SK-N-SH treated with all-trans-retinoic acid at 6 μM for 48 hours (cell line): ENCODE measurements at regions not wholly inside any gene's neighbourhood (a gene's known extent, or its start where the extent isn't known, plus 50 kb on each side); places are given as distances from the start of the nearest gene placed in this dataset.

Experiments
- ATAC-seq: fragments of 200-7000 bp; cut with Tn5 transposase; 3 replicates; pipeline ENCODE4 v1.9.1; 2020; ENCODE audit warnings: mild to moderate bottlenecking, moderate library complexity
- ARNTL ChIP-seq: fragments of 450-650 bp; formaldehyde crosslinking; IDR thresholded peaks from 2 replicates; pipeline ENCODE4 v1.5.0; 2020; ENCODE audit warnings: low read depth, mild to moderate bottlenecking, moderate library complexity, borderline replicate concordance
- BACH2 ChIP-seq: fragments of 250-450 bp; sonication (Bioruptor Pico); IDR thresholded peaks from 2 replicates; pipeline ENCODE4 v1.9.0; 2021; ENCODE audit warnings: mild to moderate bottlenecking, borderline replicate concordance
- CSDC2 ChIP-seq: fragments of 250-450 bp; sonication (Bioruptor Pico); IDR thresholded peaks from 2 replicates; pipeline ENCODE4 v1.5.0; 2020; ENCODE audit warnings: mild to moderate bottlenecking, moderate library complexity
- ESRRG ChIP-seq: fragments of 250-450 bp; sonication (Bioruptor Pico); IDR thresholded peaks from 2 replicates; pipeline ENCODE4 v1.6.1; 2021; ENCODE audit warnings: mild to moderate bottlenecking
- GLIS3 ChIP-seq: fragments of 250-450 bp; sonication (Bioruptor Pico); IDR thresholded peaks from 2 replicates; pipeline ENCODE4 v1.5.0; 2020; ENCODE audit warnings: mild to moderate bottlenecking, moderate library complexity
- ISL1 ChIP-seq: fragments of 250-450 bp; sonication (Bioruptor Pico); IDR thresholded peaks from 2 replicates; pipeline ENCODE4 v2.1.2; 2022; ENCODE audit warnings: mild to moderate bottlenecking, moderate library complexity
- PPARA ChIP-seq: fragments of 250-450 bp; sonication (Bioruptor Pico); IDR thresholded peaks from 2 replicates; pipeline ENCODE4 v1.5.0; 2020; ENCODE audit warnings: mild to moderate bottlenecking, borderline replicate concordance
- SNAI2 ChIP-seq: fragments of 250-450 bp; sonication (Bioruptor Pico); IDR thresholded peaks from 2 replicates; pipeline ENCODE4 v1.5.0; 2020; ENCODE audit warnings: mild to moderate bottlenecking, moderate library complexity
- ZFP3 ChIP-seq: fragments of 250-450 bp; sonication (Bioruptor Pico); IDR thresholded peaks from 2 replicates; pipeline ENCODE4 v1.5.0; 2020; ENCODE audit warnings: mild to moderate bottlenecking, moderate library complexity
- ZFP30 ChIP-seq: fragments of 450-650 bp; formaldehyde crosslinking; IDR thresholded peaks from 2 replicates; pipeline ENCODE4 v1.5.0; 2022; ENCODE audit warnings: mild to moderate bottlenecking, moderate library complexity
- ZNF70 ChIP-seq: fragments of 450-650 bp; formaldehyde crosslinking; IDR thresholded peaks from 2 replicates; pipeline ENCODE4 v1.5.0; 2020; ENCODE audit warnings: mild to moderate bottlenecking, moderate library complexity
- ZNF8 ChIP-seq: fragments of 450-650 bp; formaldehyde crosslinking; IDR thresholded peaks from 2 replicates; pipeline ENCODE4 v1.5.0; 2020; ENCODE audit warnings: mild to moderate bottlenecking, moderate library complexity
- TF ChIP-seq, protein P1 (sequence below): fragments of 250-450 bp; sonication (Bioruptor Pico); IDR thresholded peaks from 2 replicates; pipeline ENCODE4 v1.5.1; 2021; ENCODE audit warnings: mild to moderate bottlenecking, moderate library complexity
- TF ChIP-seq, protein P2 (sequence below): fragments of 250-450 bp; sonication (Bioruptor Pico); IDR thresholded peaks from 2 replicates; pipeline ENCODE4 v1.8.0; 2020; ENCODE audit warnings: mild to moderate bottlenecking, moderate library complexity, borderline replicate concordance
- TF ChIP-seq, protein P3 (sequence below): fragments of 250-450 bp; sonication (Bioruptor Pico); IDR thresholded peaks from 2 replicates; pipeline ENCODE4 v1.5.1; 2020; ENCODE audit warnings: low read depth, mild to moderate bottlenecking, moderate library complexity
- TF ChIP-seq, protein P4 (sequence below): fragments of 250-450 bp; sonication (Bioruptor Pico); IDR thresholded peaks from 2 replicates; pipeline ENCODE4 v1.5.0; 2020; ENCODE audit warnings: mild to moderate bottlenecking, moderate library complexity
- TF ChIP-seq, protein P5 (sequence below): fragments of 250-450 bp; sonication (Bioruptor Pico); IDR thresholded peaks from 2 replicates; pipeline ENCODE4 v1.8.0; 2021; ENCODE audit warnings: low read depth, mild to moderate bottlenecking, moderate library complexity, borderline replicate concordance

DNA sequence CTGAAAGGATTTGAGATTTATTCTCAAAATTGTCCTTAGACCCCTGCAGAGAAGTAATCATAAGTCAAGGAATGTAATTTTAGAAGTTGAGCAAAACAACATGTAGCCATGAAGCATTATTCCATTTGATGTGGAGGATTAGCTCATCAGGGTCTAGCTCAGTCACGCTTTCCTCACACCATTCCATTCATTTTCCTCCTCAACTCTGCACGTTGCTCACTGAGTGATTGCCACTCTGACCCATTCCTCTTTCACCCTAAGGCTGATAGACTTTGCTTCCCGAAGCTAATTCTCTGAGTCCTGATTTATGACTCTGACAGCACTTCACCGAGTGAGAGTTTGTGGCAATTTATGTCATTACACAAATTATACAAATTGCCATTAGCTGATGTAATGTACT, 820.6 kb upstream of the PIK3C3 start (continued):
- TF ChIP-seq, protein P1, sequence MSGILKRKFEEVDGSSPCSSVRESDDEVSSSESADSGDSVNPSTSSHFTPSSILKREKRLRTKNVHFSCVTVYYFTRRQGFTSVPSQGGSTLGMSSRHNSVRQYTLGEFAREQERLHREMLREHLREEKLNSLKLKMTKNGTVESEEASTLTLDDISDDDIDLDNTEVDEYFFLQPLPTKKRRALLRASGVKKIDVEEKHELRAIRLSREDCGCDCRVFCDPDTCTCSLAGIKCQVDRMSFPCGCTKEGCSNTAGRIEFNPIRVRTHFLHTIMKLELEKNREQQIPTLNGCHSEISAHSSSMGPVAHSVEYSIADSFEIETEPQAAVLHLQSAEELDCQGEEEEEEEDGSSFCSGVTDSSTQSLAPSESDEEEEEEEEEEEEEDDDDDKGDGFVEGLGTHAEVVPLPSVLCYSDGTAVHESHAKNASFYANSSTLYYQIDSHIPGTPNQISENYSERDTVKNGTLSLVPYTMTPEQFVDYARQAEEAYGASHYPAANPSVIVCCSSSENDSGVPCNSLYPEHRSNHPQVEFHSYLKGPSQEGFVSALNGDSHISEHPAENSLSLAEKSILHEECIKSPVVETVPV (CRISPR knock-in tag) = no peak

DNA sequence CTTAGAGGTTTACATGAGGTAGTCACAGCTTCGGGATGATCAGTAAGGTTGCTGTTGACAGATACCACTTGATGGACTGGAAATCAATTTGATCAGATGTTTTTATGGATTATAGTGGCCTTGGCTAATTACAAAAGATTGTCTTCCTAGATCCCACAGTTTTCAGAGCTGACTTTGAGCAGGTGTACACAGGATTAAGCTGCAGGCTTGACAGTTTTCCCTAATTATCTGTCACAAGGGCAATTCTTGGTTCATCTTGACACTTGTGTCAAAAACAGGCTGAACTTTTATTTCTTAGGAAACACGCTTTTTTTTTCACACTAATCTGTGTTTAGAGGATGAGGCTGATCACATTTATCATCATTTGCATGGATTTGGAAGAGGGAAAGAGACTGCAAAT, 824.0 kb upstream of the PIK3C3 start:
- TF ChIP-seq CSDC2 (CRISPR knock-in tag) (no peak), ISL1 (CRISPR knock-in tag) (no peak), ESRRG (CRISPR knock-in tag) (no peak), ZFP3 (no peak), PPARA (CRISPR knock-in tag) (no peak), ZNF70 (no peak), SNAI2 (no peak), ZFP30 (CRISPR knock-in tag) (no peak), GLIS3 (CRISPR knock-in tag) (no peak), ZNF8 (CRISPR knock-in tag) (no peak)
- TF ChIP-seq, protein P2, sequence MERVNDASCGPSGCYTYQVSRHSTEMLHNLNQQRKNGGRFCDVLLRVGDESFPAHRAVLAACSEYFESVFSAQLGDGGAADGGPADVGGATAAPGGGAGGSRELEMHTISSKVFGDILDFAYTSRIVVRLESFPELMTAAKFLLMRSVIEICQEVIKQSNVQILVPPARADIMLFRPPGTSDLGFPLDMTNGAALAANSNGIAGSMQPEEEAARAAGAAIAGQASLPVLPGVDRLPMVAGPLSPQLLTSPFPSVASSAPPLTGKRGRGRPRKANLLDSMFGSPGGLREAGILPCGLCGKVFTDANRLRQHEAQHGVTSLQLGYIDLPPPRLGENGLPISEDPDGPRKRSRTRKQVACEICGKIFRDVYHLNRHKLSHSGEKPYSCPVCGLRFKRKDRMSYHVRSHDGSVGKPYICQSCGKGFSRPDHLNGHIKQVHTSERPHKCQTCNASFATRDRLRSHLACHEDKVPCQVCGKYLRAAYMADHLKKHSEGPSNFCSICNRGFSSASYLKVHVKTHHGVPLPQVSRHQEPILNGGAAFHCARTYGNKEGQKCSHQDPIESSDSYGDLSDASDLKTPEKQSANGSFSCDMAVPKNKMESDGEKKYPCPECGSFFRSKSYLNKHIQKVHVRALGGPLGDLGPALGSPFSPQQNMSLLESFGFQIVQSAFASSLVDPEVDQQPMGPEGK = no peak
- TF ChIP-seq, protein P3, sequence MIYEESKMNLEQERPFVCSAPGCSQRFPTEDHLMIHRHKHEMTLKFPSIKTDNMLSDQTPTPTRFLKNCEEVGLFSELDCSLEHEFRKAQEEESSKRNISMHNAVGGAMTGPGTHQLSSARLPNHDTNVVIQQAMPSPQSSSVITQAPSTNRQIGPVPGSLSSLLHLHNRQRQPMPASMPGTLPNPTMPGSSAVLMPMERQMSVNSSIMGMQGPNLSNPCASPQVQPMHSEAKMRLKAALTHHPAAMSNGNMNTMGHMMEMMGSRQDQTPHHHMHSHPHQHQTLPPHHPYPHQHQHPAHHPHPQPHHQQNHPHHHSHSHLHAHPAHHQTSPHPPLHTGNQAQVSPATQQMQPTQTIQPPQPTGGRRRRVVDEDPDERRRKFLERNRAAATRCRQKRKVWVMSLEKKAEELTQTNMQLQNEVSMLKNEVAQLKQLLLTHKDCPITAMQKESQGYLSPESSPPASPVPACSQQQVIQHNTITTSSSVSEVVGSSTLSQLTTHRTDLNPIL (CRISPR knock-in tag) = no peak
- TF ChIP-seq, protein P4, sequence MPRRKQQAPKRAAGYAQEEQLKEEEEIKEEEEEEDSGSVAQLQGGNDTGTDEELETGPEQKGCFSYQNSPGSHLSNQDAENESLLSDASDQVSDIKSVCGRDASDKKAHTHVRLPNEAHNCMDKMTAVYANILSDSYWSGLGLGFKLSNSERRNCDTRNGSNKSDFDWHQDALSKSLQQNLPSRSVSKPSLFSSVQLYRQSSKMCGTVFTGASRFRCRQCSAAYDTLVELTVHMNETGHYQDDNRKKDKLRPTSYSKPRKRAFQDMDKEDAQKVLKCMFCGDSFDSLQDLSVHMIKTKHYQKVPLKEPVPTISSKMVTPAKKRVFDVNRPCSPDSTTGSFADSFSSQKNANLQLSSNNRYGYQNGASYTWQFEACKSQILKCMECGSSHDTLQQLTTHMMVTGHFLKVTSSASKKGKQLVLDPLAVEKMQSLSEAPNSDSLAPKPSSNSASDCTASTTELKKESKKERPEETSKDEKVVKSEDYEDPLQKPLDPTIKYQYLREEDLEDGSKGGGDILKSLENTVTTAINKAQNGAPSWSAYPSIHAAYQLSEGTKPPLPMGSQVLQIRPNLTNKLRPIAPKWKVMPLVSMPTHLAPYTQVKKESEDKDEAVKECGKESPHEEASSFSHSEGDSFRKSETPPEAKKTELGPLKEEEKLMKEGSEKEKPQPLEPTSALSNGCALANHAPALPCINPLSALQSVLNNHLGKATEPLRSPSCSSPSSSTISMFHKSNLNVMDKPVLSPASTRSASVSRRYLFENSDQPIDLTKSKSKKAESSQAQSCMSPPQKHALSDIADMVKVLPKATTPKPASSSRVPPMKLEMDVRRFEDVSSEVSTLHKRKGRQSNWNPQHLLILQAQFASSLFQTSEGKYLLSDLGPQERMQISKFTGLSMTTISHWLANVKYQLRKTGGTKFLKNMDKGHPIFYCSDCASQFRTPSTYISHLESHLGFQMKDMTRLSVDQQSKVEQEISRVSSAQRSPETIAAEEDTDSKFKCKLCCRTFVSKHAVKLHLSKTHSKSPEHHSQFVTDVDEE (CRISPR knock-in tag) = no peak
- TF ChIP-seq, protein P1 (CRISPR knock-in tag) = no peak
- TF ChIP-seq, protein P5, sequence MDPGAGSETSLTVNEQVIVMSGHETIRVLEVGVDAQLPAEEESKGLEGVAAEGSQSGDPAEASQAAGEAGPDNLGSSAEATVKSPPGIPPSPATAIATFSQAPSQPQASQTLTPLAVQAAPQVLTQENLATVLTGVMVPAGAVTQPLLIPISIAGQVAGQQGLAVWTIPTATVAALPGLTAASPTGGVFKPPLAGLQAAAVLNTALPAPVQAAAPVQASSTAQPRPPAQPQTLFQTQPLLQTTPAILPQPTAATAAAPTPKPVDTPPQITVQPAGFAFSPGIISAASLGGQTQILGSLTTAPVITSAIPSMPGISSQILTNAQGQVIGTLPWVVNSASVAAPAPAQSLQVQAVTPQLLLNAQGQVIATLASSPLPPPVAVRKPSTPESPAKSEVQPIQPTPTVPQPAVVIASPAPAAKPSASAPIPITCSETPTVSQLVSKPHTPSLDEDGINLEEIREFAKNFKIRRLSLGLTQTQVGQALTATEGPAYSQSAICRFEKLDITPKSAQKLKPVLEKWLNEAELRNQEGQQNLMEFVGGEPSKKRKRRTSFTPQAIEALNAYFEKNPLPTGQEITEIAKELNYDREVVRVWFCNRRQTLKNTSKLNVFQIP = no peak
- no peak for ATAC-seq

DNA sequence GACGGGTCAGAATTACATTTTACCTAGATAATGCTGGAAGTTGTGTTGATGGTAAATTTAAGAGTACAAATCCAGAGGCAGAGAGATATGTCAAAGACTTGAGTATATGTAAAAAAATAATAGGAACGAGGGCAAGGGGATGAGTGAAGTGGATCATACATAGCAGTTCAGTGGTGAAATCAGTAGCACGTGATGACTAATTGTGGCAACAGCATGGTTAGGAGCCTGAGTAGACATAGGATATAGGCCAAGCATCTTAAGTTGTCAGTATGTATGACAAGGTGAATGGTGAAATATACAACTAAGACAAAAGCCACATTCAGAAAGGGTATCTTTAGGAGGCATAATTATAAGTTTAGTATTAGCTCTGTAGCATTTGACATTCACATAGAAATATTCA, 826.5 kb upstream of the PIK3C3 start:
- no peak for ATAC-seq
- TF ChIP-seq BACH2 (no peak), ZNF8 (CRISPR knock-in tag) (no peak), CSDC2 (CRISPR knock-in tag) (no peak), PPARA (CRISPR knock-in tag) (no peak), ARNTL (no peak), ZNF70 (no peak)
- TF ChIP-seq, protein P2 = no peak
- TF ChIP-seq, protein P1 (CRISPR knock-in tag) = no peak
